GM18499 (cell line): ENCODE measurements at regions not wholly inside any gene's neighbourhood (a gene's known extent, or its start where the extent isn't known, plus 50 kb on each side); places are given as distances from the start of the nearest gene placed in this dataset.
"Not testable (repeated sequence)": the region's sequence is repeated elsewhere in the genome, so short reads cannot be mapped to it uniquely, and the experiment has no call there.

Experiments used
- ATAC-seq: cut with Tn5 transposase; IDR thresholded peaks from one replicate; pipeline ENCODE4 v1.9.1; 2021; ENCODE audit warnings: moderate number of reproducible peaks; ENCODE audit not compliant: insufficient read depth, unreplicated experiment

GRCh38 chr12:67758521-67758920 lies 110.0 kb downstream of the DYRK2 start:
- ATAC-seq: no peak

DNA sequence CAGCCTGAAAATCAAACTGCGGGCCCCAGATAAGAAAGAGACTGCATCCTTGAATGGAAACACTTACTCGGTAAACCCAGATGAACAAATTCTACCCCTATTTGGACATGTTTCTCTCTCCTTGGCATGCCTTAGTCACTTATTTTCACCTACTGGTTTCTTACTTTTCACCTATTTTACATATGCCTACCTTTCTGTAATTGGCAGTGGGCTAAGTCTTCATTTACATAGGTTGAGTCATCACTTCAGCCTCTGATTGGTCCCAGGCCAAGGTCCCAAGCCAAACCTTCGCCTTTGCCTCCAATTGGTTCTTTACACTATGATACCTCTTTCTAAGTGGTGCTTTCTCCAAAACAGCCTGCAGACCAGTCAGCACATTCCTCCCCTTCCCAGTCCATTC lies 111.3 kb downstream of the DYRK2 start:
- no peak for ATAC-seq

DNA sequence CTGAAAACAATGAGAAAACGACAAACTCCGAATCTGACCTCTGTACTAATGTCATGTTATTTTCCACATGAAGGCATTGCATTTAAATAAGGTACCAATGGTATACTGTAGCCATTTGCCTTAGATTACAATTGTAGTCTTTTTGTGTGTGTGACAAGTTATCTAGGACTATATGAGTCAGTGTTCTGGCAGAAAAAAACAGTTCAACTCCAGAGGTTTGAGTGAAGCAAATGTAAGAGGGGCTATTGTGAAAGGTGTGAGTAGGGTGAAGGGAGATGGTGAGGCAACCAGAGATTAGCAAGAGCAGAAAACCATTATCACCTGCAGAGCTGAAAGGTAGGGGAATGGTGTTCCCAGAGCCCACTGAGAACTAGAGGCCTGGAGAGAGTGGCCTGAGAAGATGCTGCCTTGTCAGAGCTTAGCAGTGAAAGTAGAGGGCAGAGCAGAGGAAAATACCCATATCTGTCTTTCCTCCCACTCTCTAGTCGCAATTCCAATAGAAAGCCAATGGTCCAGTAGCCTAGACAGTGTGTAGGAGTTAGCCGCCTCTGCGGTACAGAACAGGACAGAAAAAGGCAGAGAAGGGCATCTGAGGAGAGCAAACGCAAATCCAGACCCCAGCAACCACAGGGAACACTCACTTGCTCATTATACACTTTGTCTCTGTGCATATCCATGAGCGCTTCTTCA lies 112.2 kb downstream of the DYRK2 start:
- no peak for ATAC-seq

GRCh38 chr12:67761566-67761965 lies 113.0 kb downstream of the DYRK2 start:
- ATAC-seq: no peak

GRCh38 chr12:67764055-67764454 lies 115.5 kb downstream of the DYRK2 start:
- no peak for ATAC-seq

DNA sequence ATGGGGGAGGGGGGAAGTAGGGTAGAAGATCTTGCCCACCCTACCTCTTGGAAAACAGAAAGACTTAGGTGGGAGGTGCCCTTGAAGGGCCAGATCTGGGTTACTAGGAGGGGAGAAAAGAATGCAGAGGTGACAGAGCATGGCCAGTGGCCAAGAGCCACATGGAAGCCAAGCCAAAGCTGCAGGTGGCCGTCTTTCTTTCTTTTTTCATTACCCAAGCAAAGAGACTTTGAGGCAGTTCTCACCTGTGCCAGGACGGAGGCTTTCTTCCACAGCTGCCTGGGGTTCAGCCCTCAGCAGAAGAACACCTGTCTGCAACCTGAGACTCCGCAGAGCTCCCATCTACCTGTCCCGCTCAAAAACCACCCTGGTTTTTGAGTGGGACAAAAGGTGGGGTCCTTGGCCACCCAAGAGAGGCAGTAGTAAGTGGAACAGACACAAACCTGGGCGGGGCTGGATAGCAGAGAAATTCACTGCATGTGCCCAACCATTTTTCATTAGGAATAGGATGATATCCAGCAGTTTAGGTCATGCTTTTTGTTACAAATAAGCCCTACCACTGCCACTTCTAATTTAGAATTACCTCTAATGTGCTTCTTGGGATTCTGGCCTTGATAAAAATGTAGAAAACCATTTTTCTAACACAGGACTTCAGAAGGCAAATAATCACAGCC lies 116.5 kb downstream of the DYRK2 start:
- ATAC-seq: no peak

- ATAC-seq: no peak
Observed at GRCh38 chr12:67765776-67766766, 117.5 kb downstream of the DYRK2 start.

GRCh38 chr12:67772267-67773169 lies 124.0 kb downstream of the DYRK2 start:
- ATAC-seq: no peak

DNA sequence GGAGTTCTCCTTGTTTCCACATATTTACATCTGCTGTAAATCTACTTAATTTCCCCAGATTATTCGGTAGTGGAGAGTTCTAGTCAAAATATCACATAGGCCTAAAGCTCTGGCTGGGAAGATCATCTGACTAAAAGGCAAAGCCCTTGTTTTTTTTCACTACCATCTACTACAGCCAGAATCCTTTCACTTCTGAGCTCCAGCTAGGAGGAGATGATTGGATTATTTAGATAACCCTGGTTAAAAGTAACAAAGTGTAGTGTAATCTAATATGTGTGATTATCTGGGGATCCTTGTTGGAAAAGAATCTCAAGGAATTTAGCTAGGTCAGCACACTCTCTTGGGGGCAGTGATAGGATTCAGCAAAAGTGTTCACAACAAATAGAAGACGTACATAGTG lies 125.4 kb downstream of the DYRK2 start:
- no peak for ATAC-seq

- ATAC-seq: no peak
Observed at GRCh38 chr12:67774983-67775587, 126.5 kb downstream of the DYRK2 start.

GRCh38 chr12:67780580-67781084 lies 132.1 kb downstream of the DYRK2 start:
- ATAC-seq: no peak

- ATAC-seq: no peak
Observed at GRCh38 chr12:67782573-67782972, 134.0 kb downstream of the DYRK2 start.

- no peak for ATAC-seq
Observed at GRCh38 chr12:67783393-67783792, 134.8 kb downstream of the DYRK2 start.

GRCh38 chr12:67784831-67785230 lies 136.3 kb downstream of the DYRK2 start:
- ATAC-seq: no peak

DNA sequence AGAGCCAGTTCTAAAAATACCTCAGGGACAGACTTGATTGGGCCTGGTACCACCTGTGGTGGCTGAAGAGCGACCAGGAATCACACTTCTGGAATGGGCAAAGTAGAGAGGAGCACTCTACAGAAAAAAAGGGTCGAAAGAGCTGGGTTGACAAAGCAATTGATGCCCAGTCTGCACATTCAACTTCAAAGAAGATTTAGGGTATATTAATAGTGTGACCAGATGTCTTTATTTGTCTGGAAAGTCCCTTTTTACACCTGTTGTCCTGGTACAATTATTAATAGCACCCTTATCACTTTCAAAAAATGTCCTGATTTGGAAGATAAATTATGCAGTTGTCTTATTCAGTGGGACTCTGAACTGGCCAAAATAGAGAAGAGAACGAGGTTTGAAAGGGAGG lies 137.5 kb downstream of the DYRK2 start:
- ATAC-seq: no peak

DNA sequence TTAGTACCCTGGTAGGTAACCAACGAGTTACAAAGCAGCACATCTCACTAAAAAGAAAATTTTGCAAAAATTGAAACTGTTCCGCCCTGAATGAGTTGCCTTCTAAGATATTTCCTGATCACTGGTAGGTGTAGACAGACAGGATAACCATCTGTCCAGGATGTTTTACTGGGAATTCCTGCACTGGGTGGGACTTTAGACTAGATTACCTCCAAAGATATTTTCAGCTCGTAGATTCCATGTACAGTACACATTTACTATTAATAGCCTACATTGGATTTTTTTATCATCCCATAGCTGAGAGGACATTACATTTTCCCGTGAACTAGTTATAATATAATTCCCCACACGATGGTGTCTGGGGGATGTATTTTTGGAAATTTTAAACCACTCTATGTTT lies 139.6 kb downstream of the DYRK2 start:
- ATAC-seq: no peak

DNA sequence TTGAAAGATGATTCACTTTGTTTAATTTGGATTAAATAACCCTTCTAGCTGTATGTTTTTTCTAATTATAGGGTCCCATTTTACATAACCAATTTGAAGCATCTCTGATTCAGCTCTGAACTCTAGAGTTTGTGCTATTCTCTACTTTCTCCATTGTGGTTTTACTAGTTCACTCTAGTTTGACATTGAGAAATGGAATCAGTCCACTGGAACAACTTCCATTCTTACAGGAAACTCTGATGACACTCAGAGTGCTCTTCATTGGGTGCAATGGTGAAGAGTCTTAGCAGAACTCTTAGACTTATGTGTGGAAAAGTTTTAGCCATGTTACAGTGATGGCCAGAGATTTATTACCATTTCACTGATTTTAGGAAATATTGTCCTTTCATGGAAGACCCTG lies 140.7 kb downstream of the DYRK2 start:
- no peak for ATAC-seq

DNA sequence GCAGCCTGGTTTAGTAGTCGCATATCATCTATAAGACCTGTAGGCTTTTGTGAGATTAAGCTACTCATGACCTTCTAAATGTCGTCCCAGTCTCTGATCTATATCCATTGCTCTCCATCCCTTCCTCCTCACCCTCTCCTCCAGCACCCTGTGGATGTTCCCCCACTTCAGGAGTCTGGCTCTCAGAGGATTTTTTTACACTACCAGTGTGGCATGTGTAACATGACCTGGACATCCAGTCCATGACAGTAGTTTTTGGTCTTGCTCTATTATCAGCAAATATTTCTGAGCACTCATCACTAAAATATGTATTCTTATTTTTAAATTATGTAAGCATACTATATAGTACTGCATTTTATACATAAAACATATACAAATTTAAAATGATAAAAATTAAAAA lies 142.1 kb downstream of the DYRK2 start:
- ATAC-seq: no peak

- not testable (repeated sequence) for ATAC-seq
Observed at GRCh38 chr12:67791362-67791761, 142.8 kb downstream of the DYRK2 start.
